ENCODE measurements at regions not wholly inside any gene's neighbourhood (a gene's known extent, or its start where the extent isn't known, plus 50 kb on each side); places are given as distances from the start of the nearest gene placed in this dataset.
"Not testable (repeated sequence)": the region's sequence is repeated elsewhere in the genome, so short reads cannot be mapped to it uniquely, and the experiment has no call there.

DNA sequence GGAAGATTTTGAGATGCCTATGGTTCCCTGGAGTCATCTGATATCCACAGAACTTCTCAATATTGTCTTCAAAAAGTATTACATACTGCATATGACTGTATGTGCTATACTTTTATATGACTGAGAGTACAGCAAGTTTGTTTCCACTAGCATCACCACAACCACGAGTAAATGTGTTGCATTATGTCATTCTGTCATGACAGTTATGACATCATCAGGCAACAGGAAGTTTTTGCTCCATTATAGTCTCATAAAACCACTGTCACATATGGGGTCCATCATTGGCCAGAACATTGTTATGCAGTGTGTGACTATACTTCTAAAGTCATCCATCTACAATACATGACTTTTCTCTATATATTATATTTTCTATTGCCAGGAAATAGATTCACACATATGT, 831.7 kb downstream of the SEMA5A start:
- no peak for DNase-seq (ENCODE audit: low read depth in 2 of 2)

DNA sequence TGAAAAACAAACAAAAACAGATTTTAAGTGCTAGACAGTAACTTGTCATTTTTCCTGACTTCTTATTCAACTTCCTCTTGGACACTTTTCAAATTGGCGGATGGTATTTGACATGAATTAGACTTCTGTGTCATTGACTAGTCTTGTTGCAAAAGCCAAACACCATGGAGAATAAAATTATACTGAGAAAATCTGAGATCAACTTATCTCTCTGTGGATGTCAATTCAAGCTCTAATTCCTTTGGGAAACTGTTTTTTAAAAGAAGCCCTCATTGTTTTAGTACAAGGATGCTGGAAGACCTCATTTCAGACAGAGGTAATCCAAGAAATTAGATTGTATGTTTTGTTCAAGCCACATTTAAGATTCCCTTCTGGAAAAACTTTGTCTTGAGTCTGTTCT, 831.0 kb downstream of the SEMA5A start:
- no peak for DNase-seq (ENCODE audit: low read depth in 2 of 2)

DNA sequence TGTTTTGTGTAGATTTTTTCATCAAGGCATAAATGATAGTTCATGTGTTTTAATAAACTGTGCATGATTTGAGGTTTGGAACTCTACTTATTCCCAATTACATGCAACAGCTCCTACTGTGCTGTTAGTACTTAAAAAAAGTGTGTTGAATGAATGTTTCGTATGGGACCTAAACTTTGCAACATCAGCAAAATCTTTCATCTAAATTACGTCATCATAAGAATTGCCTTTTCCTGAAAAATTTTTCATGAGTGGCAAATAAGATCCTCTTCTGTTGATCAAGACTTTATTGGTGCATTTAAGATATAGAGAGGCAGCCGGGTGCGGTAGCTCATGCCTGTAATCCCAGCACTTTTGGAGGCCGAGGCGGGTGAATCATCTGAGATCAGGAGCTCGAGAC, 826.1 kb downstream of the SEMA5A start:
- DNase-seq (ENCODE audit: low read depth in 2 of 2), result no peak

DNA sequence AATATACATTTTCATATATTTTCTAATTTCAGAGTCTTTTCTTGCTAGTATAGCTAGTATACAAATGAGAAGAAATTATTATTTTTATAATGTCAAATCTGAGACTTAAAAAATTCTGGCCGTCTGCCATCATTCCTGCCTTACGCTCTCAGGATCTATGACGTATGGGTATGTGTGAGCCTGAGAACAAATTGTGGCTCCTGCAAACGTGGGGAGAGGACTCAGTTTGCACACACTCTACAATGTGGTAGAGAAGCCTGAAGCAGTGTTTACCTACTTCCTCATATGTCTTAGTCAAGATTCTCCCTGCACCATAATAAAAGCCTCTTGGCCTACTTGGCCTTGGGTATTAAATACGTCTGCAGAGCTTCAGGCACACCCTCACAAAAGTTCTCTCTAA, 825.4 kb downstream of the SEMA5A start:
- DNase-seq (ENCODE audit: low read depth in 2 of 2), result no peak

DNA sequence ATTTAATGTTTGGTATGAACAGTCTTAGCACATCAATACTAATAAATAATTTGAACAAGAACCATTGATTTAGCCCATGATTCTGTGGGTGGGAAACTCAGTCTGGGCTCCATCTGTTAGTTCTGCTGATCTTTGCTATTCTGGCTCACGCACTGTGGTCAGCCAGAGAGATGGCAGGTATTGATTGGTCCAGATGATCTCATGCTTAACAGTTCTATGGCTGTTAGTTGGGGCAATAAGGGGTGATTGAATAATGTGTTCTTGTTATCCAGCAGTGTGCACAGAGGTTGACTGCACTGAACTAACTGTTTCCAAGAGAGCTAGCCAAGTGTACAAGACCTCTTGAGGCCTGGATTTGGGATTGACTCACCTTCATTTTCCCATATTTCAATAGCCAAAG, 824.3 kb downstream of the SEMA5A start:
- no peak for DNase-seq (ENCODE audit: low read depth in 2 of 2)

DNA sequence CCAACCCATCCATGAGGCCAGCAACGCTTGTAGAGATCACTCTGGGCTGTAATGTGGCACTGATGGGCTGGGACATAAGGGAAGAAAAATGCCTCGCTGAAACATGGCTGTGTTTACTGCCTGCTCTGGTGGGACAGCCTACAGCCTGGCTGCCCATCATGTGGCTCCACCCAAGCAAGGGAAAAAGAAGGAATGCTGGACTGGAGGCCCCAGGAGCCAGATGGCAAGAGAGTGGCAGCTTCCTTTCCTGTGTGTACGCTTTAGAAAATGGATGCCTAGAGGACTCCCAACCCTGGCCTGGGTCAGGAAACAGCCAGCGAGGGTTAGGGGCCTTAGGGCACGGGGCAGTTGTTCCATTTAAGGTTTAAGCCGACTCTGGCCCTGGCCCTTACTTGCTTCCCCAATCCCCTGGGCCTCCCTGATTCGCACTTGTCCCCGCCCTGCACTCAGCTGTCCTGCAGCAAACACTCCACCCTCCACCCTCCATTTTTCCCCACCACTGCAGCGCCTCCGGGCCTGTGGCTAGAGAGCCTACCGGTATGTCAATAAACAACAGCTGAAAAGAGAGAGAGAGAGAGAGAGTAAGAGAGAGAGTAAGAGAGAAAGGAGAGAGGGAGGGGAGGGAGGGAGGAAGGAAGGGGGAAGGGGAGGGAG, 819.4 kb downstream of the SEMA5A start:
- no peak for DNase-seq (ENCODE audit: low read depth in 2 of 2)

DNA sequence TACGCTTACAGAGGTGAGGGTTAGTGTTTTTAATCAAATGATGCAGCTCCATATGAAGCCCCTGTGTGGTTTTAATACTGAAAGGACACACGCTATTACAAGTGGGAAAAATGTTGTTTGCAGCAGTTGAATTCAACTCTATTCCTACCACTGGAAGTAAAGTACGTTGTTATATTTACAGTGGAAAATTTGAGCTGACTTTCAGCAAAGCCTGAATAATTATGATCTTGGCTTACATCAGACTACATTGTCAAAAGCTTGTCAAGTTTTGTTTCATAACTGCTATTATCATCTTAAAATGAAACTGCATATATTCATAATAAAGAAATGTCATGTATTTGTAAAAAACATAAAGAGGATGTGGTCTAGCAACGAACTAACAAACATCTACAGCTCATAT, 818.5 kb downstream of the SEMA5A start:
- DNase-seq (ENCODE audit: low read depth in 2 of 2), result no peak

DNA sequence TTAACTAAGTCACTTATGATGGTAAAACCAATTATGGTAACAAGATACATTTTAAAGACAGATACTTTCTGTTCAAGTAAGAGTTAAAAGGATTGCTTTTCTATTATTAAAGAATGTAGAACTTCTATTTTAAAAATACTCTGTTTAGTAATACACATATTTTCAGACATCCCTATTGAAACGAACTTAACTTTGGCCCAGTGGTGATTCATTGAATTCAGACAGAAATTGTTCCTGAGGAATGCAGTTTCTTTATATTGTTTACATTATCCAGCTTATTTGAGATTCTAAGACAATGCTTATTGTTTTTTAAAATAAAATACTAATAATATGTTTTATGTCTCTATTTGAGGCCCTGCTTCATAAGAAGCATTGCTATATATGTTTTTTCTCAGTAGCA, 816.4 kb downstream of the SEMA5A start:
- no peak for DNase-seq (ENCODE audit: low read depth in 2 of 2)

DNA sequence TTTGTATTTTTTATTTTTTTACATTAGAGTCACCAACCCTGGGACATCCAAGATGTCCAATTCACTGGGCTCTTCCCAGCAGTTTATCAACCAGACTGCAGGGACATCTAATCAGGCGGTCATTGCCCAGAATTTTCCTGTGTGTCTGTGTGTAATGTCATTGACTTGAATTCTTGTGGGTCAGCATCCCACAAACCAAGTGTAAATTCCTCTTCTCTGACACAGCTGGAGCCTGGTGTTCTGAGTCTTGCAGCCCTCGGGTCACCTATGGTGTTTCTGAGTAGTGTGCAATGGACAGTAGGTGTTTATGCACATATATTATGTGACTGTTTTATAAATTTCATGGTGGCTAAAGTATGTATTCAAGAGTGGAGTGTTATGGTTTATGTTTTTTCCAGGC, 815.7 kb downstream of the SEMA5A start:
- no peak for DNase-seq (ENCODE audit: low read depth in 2 of 2)

DNA sequence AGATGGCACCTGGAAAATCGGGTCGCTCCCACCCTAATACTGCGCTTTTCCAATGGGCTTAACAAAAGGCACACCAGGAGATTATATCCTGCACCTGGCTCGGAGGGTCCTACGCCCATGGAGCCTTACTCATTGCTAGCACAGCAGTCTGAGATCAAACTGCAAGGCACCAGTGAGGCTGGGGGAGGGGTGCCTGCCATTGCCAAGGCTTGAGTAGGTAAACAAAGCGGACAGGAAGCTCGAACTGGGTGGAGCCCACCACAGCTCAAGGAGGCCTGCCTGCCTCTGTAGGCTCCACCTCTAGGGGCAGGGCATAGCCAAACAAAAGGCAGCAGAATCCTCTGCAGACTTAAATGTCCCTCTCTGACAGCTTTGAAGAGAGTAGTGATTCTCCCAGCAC, 814.8 kb downstream of the SEMA5A start:
- not testable (repeated sequence) for DNase-seq (ENCODE audit: low read depth in 2 of 2)

DNA sequence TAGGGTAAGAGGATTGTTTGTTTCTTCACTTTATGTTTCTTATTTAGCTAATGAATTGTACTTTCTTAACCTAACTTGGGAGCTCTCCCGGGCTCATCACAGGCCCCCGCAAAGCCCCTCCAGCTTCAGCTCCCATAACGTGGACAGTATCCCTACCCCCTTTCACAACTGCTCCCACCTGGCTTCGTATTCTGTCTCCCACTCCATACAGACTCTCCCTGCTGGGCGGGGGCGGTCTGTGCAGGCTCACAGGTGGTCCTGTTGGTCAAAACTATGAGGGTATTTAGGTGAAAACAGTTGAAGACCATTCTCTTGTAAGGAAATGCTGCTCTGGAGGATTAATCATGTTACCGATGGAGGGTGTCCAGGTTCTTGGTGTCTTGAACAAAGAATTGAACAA, 805.3 kb downstream of the SEMA5A start:
- DNase-seq (ENCODE audit: low read depth in 2 of 2), result no peak

DNA sequence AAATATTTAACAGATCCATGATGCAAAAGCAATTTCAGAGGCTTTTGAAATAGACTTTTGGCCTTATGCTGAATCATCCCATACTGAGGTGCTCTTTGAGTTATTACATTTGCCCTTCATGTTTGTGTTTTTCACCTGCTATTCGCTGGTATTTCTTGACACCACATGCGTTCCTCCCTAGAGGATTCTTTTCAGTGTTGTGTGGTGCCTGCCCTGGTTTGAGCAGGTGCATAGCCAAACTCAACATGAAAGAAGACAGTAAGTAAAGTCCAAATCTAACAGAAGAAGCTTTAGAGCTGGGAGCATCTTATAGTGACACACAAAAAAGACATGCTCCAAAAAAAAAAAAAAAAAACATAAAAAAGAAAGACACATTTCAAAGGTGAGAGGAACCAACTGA, 796.3 kb downstream of the SEMA5A start:
- no peak for DNase-seq (ENCODE audit: low read depth in 2 of 2)

DNA sequence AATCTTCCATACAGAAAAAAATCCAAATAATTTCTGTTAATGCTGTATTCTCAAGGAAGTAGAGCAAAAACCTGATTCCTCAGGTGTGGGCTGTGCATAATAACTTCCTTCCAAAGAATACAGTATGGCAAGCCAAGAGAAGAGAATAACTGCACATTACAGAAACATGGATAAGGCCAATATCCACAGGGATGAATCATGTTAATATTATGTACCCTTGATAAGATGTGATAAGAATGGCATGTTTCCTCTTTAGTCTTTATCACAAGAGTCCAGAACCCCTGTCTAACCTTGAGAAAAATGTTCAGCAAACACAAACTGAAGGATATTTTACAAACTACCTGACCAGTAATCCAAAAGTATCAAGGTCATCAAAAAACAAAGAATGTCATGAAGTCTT, 795.8 kb downstream of the SEMA5A start:
- DNase-seq (ENCODE audit: low read depth in 2 of 2), result no peak

DNA sequence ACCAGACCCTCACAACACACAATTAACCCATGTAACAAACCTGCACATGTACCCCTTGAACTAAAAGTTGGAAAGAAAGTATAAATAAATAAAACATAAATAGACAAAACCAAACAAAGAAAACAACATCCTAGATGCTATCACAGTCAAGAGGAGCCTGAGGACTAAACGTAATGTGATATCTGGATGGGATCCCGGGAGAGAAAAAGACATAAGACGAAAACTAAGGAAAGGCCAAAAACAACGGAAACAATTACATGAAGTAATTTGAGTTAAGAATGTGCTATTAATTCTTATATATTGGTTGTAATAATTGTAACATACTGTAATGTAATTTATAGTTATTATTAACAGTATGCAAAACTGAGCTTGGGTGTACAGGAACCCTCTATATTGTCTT, 793.9 kb downstream of the SEMA5A start:
- DNase-seq (ENCODE audit: low read depth in 2 of 2), result no peak

DNA sequence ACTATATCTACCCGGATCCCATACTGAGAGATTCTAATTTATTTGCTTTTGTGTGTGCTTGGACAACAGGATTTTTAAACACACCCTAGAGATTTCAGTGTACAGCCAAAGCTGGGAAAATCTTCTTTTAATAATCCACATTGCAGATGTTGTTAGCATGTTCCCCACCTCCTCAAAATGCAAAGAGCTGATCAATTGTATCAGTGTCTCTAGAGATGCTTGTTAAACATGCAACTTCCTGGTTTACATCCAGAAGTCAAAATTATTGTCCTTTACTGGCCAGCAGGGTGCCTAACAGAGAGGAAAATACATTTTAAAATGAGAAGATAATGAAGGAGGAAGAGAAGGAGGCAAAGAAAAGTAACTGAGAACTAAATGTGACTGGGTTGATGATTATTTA, 793.3 kb downstream of the SEMA5A start:
- DNase-seq (ENCODE audit: low read depth in 2 of 2), result no peak

DNA sequence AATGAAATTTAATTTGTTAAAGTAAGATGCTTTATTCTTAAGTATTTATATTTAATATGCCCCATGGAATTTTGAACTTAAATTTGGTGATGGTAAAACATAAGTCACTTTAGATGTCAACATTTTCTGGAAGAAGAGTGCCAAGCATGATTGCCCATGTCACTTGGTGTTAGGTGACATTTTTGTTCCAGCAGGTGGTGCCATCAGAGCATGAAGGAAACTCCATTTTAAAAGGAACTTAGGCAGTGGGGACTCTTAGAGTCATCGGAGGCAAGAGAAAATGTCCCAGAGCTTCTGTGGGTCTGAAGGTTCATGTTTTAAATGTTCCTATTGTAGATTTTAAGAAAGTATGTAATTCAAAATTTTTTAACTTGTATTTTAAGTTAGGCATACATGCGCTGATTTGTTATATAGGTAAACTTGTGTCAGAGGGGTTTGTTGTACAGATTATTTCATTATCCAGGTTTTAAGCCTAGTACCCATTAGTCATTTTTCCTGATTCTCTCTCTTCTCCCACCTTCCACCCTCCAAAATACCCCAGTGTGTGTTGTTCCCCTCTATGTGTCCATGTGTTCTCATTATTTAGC, 789.3 kb downstream of the SEMA5A start:
- DNase-seq (ENCODE audit: low read depth in 2 of 2), result no peak

DNA sequence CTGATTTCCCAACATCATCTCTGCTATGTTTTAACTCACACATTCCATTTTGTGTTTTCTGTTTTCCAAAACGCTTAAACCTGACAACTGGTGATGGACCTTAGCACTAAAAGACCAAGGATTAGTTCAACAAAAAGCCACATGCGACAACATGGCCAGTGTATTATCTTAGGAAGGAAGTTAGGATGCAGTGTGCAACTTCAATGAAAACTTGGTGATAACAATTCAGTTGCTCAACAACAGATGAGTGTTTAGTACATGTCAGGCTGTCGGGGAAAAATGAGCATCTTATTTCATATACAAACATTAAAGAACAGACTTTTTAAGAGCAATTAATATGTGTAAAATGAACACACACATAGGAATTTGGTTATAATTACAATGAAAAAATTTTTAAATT, 780.0 kb downstream of the SEMA5A start:
- no peak for DNase-seq (ENCODE audit: low read depth in 2 of 2)

DNA sequence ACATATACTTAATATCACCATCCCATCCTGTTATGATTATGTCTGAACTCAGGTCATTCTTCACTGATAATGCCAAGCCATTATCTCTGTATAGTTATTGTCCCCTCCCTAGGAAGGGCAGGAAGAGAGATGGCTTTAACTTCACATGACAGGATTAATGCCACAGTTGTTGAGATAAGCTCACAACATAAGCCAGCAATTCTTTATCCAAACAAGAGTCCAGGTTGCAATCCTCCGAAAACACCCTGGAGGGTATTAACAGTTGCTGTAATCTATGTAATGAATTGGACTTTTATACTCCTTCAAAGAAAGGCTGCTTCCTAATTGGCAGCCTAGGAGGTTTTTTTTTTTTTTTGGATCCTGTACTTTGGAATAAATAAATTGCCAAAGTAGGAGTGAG, 779.4 kb downstream of the SEMA5A start:
- DNase-seq (ENCODE audit: low read depth in 2 of 2), result no peak

DNA sequence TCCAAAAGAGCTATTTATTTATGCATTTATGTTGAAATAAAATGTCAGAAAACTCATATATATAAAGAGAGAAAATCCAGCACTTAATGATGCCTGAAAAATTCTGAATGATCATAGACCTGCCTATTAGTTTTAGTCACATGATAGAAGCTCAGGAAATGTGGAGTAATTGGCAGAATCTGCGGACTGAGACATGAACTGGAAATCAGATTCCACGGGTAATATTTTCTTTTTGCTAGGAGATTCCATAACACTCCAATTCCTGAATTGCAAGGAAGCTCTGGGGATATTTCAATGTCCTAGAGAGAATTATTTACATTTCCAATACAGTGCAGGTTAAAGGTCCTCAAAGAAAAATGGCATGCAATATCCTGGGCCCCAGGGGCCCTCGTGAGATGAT, 778.8 kb downstream of the SEMA5A start:
- no peak for DNase-seq (ENCODE audit: low read depth in 2 of 2)

DNA sequence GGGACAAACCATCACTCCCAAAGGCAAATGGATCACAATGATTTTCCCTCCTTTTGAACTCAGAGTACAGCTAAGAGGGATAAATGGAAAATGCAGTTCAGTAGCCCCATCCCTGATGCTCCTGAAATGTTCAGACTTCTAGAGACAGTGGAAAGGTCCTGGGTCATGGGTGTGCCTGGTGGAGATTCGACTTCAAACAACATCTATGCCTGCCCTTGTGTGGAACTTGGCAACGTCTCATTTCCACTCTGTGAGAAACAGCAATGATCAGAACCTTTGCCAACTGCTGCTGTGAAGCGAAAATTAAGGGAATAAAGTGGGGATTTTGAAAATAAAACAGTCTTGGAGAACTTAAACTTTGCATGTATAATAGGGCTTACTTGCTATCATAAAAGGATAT, 778.1 kb downstream of the SEMA5A start:
- DNase-seq (ENCODE audit: low read depth in 2 of 2), result no peak

DNA sequence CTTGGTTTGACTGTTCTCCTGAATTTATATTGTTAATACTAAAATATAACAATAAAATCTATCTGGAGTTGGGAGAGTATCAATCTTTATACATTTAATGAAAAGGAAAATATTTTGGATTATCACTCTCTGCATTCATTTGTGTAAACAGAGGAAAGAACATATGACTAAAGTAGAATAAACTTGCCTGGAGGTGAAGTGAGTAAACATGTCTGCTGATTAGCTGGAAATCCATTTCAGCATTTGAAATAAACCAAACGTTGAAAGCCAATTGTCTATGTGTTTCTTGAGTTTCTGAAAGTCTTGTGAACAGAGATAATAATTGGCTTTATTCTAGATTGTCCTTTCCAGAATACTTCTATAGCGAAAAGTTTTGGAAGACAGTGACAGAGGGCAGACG, 776.2 kb downstream of the SEMA5A start:
- no peak for DNase-seq (ENCODE audit: low read depth in 2 of 2)

DNA sequence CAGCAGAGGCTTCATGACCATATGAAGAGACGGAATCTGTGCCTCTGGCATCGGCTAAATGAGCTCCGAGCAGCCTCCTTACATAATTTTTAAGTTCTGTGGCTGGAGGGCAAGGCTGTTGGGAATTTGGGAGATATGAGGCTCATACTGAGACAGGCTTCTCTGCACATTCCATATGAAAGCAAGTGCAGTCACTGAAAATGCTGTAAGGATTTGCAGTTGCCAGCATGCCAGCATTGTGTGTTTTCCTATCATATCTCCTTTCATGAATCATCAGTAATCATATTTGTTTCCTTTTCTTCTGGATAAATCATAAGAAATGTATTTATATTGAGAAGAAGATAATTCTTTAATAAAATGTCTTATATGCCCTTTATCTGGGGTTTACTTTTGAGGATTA, 775.4 kb downstream of the SEMA5A start:
- DNase-seq (ENCODE audit: low read depth in 2 of 2), result no peak

DNA sequence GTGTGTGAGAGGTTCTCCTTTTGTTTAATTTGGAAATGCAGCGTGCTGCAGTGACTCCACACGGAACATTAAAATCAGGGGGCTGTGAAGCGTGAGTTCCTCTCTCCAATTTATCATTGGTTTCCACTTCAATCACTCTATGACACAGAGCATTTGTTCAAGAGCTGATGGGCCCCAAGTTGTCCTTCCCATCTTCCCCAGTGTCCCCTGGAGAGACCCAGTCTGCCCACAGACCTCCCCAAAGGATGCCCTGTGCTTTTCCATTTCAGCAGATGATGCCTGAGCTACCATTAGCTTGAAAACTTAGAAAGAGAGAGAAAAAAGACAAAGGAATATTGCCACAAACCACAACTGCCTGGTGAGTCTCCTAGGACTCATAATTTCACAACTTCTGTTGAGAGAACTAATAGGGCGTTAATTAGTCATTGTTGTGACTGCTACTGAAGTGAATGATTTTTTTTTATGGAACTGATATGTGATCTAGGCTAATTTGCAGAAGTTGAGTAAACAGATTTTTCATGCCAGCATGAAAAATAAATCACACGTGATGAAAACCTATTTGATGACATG, 772.7 kb downstream of the SEMA5A start:
- no peak for DNase-seq (ENCODE audit: low read depth in 2 of 2)

DNA sequence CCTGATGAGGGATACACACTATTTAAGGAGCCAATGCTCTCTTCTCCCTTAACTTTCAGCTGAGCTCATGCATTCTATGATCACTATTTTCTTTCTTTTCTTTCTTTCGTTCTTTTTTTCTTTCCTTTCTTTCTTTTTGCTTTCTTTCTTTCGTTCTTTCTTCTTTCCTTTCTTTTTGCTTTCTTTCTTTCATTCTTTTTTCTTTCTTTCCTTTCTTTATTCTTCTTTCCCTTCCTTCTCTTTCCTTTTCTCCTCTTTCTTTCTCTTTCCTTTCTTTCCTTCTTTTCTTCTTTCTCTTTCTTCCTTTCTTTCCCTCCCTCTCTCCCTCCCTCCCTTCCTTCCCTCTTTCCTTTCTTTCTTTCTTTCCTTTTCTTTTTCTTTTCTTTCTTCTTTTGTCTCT, 761.2 kb downstream of the SEMA5A start:
- no peak for DNase-seq (ENCODE audit: low read depth in 2 of 2)
